Caco-2 (cell line): ENCODE measurements at regions not wholly inside any gene's neighbourhood (a gene's known extent, or its start where the extent isn't known, plus 50 kb on each side); places are given as distances from the start of the nearest gene placed in this dataset.

Experiments
- BruUV-seq: library from RNA; stranded (reverse); fragments of 400-500 nt; replicated peaks from 2 replicates; lab custom pipeline; 2021; lab: Mats Ljungman, UMichigan
- CTCF ChIA-PET: fragments of 300-600 bp; sonication (Branson Sonifier 250); formaldehyde crosslinking; loops from one replicate; lab custom pipeline; 2022; ENCODE audit warnings: antibody characterized with exemption; lab: Charles Lee
- POLR2A ChIA-PET: fragments of 300-600 bp; sonication (Branson Sonifier 250); formaldehyde crosslinking; loops from one replicate; lab custom pipeline; 2022; ENCODE audit warnings: antibody characterized with exemption; lab: Charles Lee
- DNase-seq, 2 experiments: peaks; one replicate each; pipeline versions ENCODE4 v3.0.0 to v3.0.0-alpha.2; 2020 to 2022
- H3K27me3 ChIP-seq: replicated peaks from 2 replicates; pipeline ENCODE4 v1.6.0; 2011; ENCODE audit warnings: low read length; ENCODE audit not compliant: control insufficient read depth, insufficient read depth
- H3K36me3 ChIP-seq: 2 replicates; pipeline ENCODE4 v1.5.1; 2011; ENCODE audit warnings: low read length; ENCODE audit not compliant: control insufficient read depth, insufficient read depth
- H3K4me1 ChIP-seq: fragments of 250-450 bp; sonication (Bioruptor Pico); 2 replicates; pipeline ENCODE4 v1.5.1; 2020; ENCODE audit warnings: mild to moderate bottlenecking
- H3K4me3 ChIP-seq: 2 replicates; pipeline ENCODE4 v1.5.1; 2011; ENCODE audit warnings: low read depth, mild to moderate bottlenecking, control low read depth, low read length
- H3K9me3 ChIP-seq: fragments of 250-450 bp; sonication (Bioruptor Pico); 2 replicates; pipeline ENCODE4 v1.5.1; 2020; ENCODE audit warnings: mild to moderate bottlenecking, moderate library complexity
- H3K27ac Mint-ChIP-seq: one replicate; pipeline ENCODE4 v1.8.0; 2022; ENCODE audit warnings: mixed read lengths; ENCODE audit not compliant: unreplicated experiment
- H3K27me3 Mint-ChIP-seq: one replicate; pipeline ENCODE4 v1.8.0; 2022; ENCODE audit warnings: mixed read lengths; ENCODE audit not compliant: insufficient read depth, unreplicated experiment
- H3K36me3 Mint-ChIP-seq: one replicate; pipeline ENCODE4 v1.8.0; 2022; ENCODE audit warnings: mild to moderate bottlenecking, mixed read lengths; ENCODE audit not compliant: insufficient read depth, unreplicated experiment
- H3K4me1 Mint-ChIP-seq: one replicate; pipeline ENCODE4 v1.8.0; 2022; ENCODE audit warnings: low read depth, mixed read lengths; ENCODE audit not compliant: unreplicated experiment
- H3K4me3 Mint-ChIP-seq: one replicate; pipeline ENCODE4 v1.8.0; 2022; ENCODE audit warnings: mild to moderate bottlenecking, moderate library complexity, mixed read lengths; ENCODE audit not compliant: unreplicated experiment
- H3K9me3 Mint-ChIP-seq: one replicate; pipeline ENCODE4 v1.8.0; 2022; ENCODE audit warnings: mixed read lengths; ENCODE audit not compliant: unreplicated experiment
- intact Hi-C: fragments of 100-400 bp; cut with micrococcal nuclease; formaldehyde crosslinking; loops from one replicate; pipeline ENCODE4 v1.10.0; 2022; ENCODE audit not compliant: unreplicated experiment
- TF ChIP-seq, protein P1 (sequence below), 2 experiments: fragments of 200-600 bp in 1 of 2; IDR thresholded peaks; 1 replicate in 1 of 2; 2 replicates in 1 of 2; pipeline versions ENCODE4 v1.5.1 to v1.8.0; 2011 to 2022; ENCODE audit warnings: antibody characterized with exemption in 1 of 2, control low read depth in 1 of 2, inconsistent platforms in 1 of 2, low read depth in 1 of 2, low read length in 1 of 2, mild to moderate bottlenecking in 1 of 2, moderate library complexity in 1 of 2; ENCODE audit not compliant: insufficient read depth in 1 of 2, severe bottlenecking in 1 of 2, unreplicated experiment in 1 of 2

DNA sequence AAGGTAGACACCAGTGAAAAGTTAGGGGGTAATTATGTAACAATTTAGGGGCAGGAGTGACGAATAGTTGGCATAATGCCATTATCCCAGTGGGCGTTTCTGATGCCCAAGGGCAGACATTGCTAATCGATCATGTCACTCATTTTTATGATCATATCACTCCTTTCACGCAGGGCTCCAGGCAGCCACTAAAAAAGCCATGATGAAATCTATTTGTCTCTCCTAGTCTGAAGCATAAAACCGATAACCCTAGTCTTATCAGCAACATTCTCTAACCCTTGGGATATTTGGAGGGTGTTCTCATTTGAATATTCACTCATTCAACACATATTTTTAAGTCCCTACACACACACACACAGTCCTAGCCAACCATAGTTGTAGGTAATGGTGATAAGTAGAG is 114.9 kb downstream of the NMUR2 start:
- H3K27ac Mint-ChIP-seq, result no peak overlapping the region
- TF ChIP-seq, protein P1, sequence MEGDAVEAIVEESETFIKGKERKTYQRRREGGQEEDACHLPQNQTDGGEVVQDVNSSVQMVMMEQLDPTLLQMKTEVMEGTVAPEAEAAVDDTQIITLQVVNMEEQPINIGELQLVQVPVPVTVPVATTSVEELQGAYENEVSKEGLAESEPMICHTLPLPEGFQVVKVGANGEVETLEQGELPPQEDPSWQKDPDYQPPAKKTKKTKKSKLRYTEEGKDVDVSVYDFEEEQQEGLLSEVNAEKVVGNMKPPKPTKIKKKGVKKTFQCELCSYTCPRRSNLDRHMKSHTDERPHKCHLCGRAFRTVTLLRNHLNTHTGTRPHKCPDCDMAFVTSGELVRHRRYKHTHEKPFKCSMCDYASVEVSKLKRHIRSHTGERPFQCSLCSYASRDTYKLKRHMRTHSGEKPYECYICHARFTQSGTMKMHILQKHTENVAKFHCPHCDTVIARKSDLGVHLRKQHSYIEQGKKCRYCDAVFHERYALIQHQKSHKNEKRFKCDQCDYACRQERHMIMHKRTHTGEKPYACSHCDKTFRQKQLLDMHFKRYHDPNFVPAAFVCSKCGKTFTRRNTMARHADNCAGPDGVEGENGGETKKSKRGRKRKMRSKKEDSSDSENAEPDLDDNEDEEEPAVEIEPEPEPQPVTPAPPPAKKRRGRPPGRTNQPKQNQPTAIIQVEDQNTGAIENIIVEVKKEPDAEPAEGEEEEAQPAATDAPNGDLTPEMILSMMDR (IDR thresholded peaks at IDR 0.05; ENCODE audit: insufficient read depth in 1 of 2, low read depth in 1 of 2, low read length in 1 of 2, severe bottlenecking in 1 of 2, unreplicated experiment in 1 of 2), result no peak
- no peaks in the 10 kb centered on the region for H3K36me3 Mint-ChIP-seq
- CTCF ChIA-PET, result no interaction called here
- no peak overlapping the region for H3K4me3 ChIP-seq
- BruUV-seq, result no TSS peak
- no peaks in the 10 kb centered on the region for H3K27me3 ChIP-seq
- no peaks in the 10 kb centered on the region for H3K9me3 ChIP-seq
- DNase-seq, result no peak
- H3K4me1 ChIP-seq, result no peaks in the 10 kb centered on the region
- intact Hi-C loops, result no loop called here
- H3K9me3 Mint-ChIP-seq, result peaks cover 9% of the 10 kb centered on the region
- H3K4me3 Mint-ChIP-seq, result no peak overlapping the region
- no peaks in the 10 kb centered on the region for H3K27me3 Mint-ChIP-seq
- H3K36me3 ChIP-seq, result no peaks in the 10 kb centered on the region
- peaks cover 13% of the 10 kb centered on the region for H3K4me1 Mint-ChIP-seq
- POLR2A ChIA-PET, result no interaction called here

DNA sequence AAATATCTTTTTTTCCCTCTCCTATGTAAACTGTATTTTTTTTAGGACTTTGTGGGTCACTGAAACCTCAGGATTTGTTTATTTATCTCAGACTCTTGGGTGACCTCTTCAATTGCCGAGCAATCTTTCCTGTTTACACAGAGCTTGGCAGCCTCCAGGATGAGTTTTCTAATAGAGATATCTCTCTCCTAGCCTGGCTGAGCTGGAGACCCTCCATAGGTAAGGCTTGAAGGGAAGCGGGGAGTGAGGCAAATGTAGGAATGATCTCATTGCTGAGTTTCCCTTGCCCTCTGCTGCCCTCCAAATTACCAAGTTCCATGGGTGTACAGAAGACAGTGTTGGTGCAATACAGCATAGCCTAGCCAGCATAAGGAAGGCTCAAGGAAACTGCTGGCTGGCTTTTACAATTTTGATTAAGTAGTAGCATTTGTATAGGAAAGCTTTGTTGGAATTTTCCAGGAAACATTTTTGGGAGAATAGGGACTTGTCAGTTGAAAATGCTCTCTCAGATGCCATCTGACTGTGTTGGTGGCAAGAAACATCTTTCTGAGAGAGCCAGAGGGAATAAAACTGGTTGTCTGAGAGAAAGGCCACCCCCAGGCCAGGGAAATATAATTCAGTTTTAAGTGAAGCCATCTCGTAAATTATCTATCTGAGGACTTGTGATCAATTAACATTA is 116.0 kb downstream of the NMUR2 start:
- no TSS peak for BruUV-seq
- Mint-ChIP-seq H3K9me3 (peaks cover 9% of the 10 kb centered on the region), H3K36me3 (no peaks in the 10 kb centered on the region), H3K4me3 (no peak overlapping the region), H3K27ac (no peak overlapping the region), H3K4me1 (peaks cover 13% of the 10 kb centered on the region), H3K27me3 (peaks cover 3% of the 10 kb centered on the region)
- DNase-seq, result no peak
- H3K27me3 ChIP-seq, result no peaks in the 10 kb centered on the region
- ChIA-PET CTCF (no interaction called here), POLR2A (no interaction called here)
- H3K4me3 ChIP-seq, result no peak overlapping the region
- H3K36me3 ChIP-seq, result no peaks in the 10 kb centered on the region
- H3K4me1 ChIP-seq, result no peaks in the 10 kb centered on the region
- H3K9me3 ChIP-seq, result no peaks in the 10 kb centered on the region
- intact Hi-C loops, result loop anchor here (5.0 kb wide), 1 partner anchor 218 kb away; no protein-coding TSS in a partner anchor
- TF ChIP-seq, protein P1 (IDR thresholded peaks at IDR 0.05; ENCODE audit: insufficient read depth in 1 of 2, low read depth in 1 of 2, low read length in 1 of 2, severe bottlenecking in 1 of 2, unreplicated experiment in 1 of 2), result no peak

DNA sequence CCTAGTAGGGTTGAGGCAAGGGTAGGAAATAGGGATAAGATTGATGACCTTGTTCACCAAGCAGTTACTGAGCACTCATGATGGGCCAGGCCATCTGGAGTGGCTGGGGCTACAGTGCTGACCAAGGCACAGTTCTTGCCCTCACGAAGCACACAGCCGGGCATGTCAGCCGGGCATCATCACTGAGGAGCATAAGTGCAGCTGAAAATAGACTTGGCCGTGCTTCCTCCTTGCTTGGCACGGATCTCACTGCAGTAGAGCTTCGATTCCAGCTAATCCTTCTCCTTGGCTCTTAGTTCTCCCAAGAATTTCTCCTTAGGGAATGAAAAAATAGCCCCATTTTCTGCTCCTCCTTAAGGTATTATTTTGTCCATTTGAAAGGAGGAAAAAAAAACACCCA is 116.6 kb downstream of the NMUR2 start:
- Mint-ChIP-seq H3K4me1 (peaks cover 11% of the 10 kb centered on the region), H3K4me3 (no peak overlapping the region), H3K27ac (no peak overlapping the region), H3K36me3 (no peaks in the 10 kb centered on the region), H3K9me3 (peaks cover 9% of the 10 kb centered on the region), H3K27me3 (peaks cover 3% of the 10 kb centered on the region)
- POLR2A ChIA-PET, result no interaction called here
- DNase-seq, result no peak
- CTCF ChIA-PET, result no interaction called here
- no TSS peak for BruUV-seq
- no peaks in the 10 kb centered on the region for H3K9me3 ChIP-seq
- intact Hi-C loops, result loop anchor here (5.0 kb wide), 1 partner anchor 219 kb away; no protein-coding TSS in a partner anchor
- no peaks in the 10 kb centered on the region for H3K36me3 ChIP-seq
- TF ChIP-seq, protein P1 (IDR thresholded peaks at IDR 0.05; ENCODE audit: insufficient read depth in 1 of 2, low read depth in 1 of 2, low read length in 1 of 2, severe bottlenecking in 1 of 2, unreplicated experiment in 1 of 2), result no peak
- no peak overlapping the region for H3K4me3 ChIP-seq
- no peaks in the 10 kb centered on the region for H3K27me3 ChIP-seq
- H3K4me1 ChIP-seq, result no peaks in the 10 kb centered on the region
